SH-SY5Y (cell line): ENCODE measurements at regions not wholly inside any gene's neighbourhood (a gene's known extent, or its start where the extent isn't known, plus 50 kb on each side); places are given as distances from the start of the nearest gene placed in this dataset.

ENCODE experiments used
- GATA2 ChIP-seq: IDR thresholded peaks from 2 replicates; pipeline ENCODE4 v1.6.1; 2011; ENCODE audit warnings: mild to moderate bottlenecking, low read depth, low read length
- GATA3 ChIP-seq: IDR thresholded peaks from 2 replicates; pipeline ENCODE4 v1.6.1; 2011; ENCODE audit warnings: low read depth, mild to moderate bottlenecking, low read length, moderate library complexity

DNA sequence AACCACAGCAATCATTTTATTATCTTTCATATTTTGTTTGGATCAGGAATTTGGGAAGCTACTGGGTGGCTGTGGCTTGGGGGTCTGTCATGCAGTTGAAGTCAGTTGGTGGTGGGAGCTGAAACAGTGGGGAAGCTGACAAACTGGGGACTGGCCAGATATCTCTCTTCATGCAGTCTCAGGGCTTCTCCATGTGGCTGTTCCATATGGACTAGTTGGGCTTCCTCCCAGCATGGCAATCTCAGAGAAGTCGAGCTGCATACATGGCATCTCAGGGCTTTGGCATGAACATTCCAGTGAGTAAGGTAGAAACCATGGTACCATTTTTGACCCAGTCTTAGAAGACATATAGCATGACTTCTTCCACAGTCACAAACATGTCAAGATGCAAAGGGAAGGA is 274.8 kb downstream of the ENC1 start:
- no peak for TF ChIP-seq GATA2
- TF ChIP-seq GATA3: no peak

DNA sequence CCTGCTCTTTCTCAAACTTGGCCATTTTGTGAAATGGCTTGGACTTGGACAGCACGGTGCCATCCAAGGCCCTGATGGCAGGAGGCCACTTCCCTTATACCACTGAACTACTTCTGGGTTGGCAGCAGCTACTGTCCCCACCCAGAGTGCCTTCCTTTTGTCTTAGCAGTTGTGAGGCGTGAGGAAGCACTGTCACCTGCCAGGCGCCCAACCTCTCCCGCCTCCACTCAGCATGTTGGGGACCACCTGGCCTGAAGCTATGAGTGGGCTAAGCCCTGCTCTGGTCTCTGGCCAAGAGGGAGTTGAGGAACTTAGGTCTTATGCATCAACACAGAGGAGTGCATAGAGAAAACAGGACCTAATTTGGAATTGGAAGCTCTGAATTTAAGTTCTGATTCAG is 276.0 kb downstream of the ENC1 start:
- TF ChIP-seq GATA3 (no peak), GATA2 (no peak)

DNA sequence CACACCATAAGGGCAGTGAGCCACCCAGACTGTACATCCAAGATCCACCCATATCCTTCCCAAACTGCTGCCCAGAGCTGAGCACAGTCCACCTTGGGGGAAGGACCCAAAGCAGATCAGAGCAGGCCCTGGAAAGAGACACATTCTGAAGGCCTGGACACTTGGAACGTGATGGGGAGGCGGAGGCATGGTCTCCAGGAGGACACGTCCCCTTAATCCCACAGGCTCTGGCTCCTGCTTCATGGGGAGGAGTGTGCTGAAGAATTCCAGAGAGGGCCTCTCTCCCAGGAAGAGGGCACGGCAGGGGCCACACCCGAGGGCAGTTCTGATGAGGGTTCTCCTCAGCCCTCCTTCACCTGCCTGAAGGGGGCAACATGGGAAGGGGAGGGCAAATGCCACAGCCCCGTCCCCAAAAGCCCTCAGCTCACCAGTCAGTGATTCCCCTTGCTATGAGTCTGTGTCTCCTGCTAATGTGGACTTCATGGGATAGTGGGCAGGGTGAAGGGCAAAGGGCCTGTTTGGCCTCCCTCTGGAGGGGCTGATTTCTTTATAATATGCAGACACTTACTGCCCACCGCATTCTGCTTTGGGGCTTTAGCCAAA is 276.8 kb downstream of the ENC1 start:
- TF ChIP-seq GATA3 (no peak), GATA2 (no peak)

DNA sequence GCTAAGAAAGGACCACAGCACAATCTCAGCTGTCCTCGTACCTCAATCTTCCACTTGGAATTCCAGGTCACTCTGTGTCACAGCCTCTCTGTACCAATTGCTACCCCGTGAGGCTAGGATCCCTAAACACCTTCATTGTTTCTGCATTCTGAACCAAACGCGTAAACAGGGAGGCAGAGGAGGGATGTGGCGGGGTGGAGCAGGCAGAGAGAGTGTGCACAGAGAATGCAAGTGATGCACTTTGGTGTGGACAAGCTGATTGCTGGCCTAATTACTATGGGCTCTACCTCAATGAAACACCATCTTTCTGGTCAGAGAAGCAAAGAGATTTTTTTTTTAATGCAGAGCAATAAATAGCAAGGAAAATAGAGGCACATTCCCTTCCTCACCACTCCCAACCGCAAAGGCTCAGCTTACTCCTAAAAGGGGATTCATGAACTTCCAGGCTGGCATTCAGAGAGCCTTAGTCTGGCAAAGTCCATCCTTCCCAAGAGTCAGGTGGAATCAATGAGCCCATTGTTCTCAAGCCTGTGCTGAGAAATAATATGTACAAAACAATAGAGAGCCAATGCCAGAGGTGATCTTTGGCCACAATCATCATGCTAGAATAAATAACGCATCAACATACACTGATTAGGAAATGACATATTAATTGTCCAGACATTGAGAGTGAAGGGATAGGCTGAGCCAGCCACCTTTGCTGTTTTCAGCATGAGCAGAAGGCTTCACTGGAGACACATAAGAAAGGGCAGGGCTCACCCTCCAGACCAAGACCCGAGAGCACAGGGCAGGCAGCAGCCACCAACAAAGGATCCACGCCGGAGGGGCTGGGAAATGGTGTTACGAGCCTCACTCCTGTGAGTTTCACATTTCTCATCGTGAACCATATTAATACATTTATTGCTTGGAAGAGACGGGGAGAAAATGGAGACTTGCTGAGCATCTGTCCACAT is 278.8 kb downstream of the ENC1 start:
- no peak for TF ChIP-seq GATA2
- TF ChIP-seq GATA3: no peak

DNA sequence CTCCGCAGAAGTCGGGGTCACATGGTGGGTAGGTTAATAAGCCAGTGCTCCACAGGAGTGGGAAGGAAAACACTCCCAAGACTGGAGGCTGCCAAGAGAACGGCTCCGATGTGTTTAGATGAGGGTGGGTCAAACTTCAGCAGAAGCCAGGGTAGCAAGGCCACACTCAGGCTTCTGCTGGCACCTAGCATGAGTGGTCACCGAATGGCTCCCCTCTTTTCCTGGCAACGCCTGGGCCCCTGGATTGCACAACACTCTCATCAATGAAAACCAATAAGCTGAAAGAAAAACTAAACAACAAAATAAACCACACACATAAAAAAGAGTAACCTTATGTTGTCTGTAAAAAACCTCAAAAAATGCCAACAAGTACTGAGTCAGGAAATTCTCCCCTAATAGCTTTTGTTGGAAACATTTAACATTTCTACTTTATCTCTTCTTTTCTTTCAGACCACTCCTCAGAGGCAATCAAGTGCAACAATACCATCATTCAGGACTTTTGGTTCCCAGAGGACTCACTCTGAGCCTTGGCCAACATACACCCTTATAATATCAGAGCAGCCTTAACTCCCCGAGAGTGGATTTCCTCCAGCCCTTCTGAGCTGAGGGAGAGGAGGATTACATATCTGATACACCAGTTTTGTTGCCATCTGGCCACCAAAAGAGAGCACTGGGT is 279.9 kb downstream of the ENC1 start:
- TF ChIP-seq GATA2 (no peak), GATA3 (no peak)

DNA sequence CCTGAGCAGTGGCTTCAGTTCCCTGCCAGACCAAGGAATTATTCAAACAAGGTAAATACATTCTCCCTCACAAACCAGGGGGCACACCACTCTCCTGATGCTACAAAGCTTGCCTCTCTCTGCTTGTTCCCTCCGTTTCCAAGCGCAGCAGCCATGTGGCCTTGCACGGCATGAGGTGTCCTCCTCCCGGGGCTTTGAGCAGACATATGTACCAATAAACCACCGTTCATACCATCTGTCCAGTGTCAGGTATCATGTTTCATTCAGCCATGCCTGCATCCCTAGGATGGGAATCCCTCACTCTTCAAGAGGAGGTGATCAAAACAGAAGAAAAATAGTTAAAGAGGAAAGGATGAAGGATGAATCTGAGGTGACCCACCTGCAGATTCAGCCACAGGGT is 282.7 kb downstream of the ENC1 start:
- no peak for TF ChIP-seq GATA2
- no peak for TF ChIP-seq GATA3

DNA sequence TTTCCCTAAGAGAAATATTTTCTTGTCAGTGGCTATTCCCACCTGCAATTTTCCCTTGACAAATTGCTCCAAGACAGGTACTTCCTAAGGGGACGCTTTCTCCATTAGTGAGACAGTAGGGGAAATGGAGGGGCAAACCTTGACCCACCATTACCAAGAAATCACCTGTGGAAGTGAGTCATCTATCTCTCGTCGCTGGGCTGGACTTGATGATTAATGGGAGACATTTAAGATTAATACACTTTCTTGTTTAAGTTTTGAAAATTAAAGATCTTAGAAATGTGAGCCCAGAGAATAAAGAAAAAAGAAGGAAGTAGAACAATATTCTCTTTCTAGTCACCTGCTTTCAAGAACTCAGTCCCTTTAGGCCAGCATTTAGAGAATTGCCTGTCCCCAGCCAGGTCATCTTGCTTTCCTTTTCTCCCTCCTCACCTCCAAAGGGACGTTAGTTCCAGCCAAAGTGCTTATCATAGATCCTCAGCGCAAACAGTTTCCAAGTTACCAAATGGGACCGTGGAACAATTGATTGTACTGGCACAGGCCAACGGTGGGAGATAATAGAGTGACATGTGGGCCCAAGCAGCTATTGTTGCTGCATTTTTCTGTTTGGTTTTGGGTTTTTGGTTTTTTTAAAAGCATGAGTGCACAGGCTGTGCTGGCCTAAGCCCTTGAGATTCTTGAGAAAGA is 284.4 kb downstream of the ENC1 start:
- TF ChIP-seq GATA3: no peak
- TF ChIP-seq GATA2: no peak

DNA sequence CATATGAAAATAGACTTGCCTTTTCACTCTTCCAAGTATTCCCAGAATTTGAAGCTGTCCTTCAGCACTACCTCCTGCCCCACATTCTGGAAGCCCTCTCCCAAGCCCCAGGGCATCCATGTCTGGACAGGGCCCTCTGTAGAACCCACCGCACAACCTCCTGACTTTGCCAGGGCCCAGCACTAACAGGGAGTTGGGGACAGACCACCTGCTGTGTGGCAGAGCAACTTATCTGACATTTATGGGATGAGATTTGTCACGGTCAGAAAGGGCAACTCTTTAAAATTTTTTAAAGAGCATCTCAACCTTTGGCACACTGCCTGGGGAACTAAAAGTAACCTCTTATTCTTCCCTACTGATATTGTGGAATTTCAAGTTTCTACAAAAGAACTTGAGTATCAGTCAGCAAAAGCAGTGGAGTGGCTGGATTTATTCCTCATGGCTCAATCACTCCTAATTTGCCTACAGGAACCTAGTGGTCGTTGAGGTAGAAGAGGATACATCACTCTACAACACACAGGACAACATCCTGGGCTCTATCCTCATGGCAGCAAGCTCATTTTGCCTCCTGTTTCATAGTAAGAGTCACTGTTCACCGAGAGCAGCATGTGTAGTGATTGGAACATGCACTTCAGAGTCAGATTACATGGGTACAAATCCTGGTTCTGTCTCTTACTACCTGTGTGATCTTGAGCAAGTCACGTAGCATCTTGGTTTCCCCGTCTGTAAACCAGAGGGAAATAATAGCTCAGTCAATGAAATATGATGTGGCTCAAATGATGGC is 285.3 kb downstream of the ENC1 start:
- TF ChIP-seq GATA3: no peak
- TF ChIP-seq GATA2: no peak

DNA sequence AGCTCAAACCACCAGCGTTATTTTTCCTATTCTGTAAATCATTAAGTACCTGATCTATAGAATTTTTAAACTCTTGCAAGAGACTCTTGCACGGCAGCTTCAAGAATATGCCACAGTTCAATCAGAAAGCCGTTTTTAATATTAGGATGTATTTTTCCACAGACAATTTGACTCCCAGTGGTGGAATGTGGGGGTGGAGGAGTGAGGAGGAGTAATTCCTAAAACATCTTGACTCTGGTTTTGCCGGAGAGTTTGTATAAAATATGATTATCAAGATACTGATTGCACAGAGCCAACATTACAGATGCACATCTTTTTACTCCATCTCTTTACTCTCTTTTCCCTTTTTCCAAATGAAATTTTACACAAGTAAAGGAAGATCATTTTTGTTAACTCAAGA is 288.3 kb downstream of the ENC1 start:
- no peak for TF ChIP-seq GATA3
- TF ChIP-seq GATA2: no peak

DNA sequence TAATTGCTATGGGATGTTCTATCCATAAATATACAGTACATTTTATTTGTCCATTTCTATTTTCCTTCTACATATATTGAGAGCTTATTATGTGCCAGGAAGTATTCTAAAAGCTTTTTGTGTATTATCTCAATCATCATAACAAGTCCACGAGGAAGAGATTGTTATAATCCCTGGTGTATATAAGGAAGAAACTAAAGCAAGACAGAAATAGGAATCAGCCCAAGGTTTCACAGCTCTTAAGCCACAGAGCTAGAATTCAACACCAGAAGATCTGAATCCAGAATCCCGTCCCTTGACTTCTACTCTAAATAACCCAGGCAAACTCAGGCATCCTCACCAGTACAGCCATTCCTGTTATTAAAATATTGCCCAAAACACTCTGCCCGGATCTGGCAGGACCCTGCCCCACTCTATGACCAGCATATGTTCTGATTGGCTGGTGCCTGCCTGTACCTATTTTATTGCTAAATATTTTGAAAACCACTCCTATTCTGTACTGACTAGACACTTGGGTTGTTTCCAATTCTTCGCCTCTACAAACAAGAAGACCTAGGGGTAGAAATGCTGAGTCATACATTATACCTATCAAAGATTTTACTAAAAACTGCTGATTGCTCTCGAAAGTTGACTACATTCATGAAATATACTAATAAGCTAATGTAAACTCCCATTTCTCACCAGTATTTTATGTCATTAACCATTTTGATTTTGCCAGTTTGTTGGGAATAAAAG is 297.4 kb downstream of the ENC1 start:
- no peak for TF ChIP-seq GATA2
- no peak for TF ChIP-seq GATA3

DNA sequence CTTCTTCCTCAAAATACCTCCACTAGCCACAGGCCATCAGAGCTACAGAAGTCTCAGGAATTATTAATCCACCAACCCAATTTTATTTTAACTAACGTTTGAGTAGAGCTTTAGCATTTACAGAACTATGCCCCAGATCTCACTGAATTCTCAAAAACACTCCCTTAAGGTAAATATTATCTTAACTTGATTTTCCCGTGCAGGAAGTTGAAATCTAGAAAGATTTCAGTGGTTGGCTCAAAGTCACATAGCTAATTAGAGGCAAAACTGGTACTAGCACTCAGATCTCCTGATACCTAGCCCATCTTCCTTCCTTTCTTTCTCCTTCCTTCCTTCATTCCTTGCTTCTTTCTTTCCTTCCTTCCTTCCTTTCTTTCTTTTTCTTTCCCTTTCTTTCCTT is 298.3 kb downstream of the ENC1 start:
- TF ChIP-seq GATA3 (no peak), GATA2 (no peak)

DNA sequence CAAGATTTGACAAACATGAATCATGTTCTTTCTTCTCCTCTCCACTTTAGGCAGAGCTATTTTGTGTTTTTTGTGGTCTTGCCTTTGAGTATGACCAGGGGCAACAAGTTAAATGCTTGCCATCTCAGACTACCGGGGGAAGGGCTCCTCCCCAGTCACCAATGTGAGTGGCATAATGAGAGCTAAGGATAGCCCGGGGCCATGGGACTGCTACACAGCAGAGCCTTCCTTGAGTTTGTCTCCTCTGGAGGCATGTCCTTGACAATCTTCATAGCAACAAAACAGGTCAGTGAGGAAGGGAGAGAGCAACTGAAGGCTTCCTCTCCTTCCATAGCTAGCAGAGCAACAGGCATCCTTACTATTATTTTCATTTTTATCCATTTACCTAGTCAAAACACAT is 299.3 kb downstream of the ENC1 start:
- TF ChIP-seq GATA2: no peak
- TF ChIP-seq GATA3: no peak

DNA sequence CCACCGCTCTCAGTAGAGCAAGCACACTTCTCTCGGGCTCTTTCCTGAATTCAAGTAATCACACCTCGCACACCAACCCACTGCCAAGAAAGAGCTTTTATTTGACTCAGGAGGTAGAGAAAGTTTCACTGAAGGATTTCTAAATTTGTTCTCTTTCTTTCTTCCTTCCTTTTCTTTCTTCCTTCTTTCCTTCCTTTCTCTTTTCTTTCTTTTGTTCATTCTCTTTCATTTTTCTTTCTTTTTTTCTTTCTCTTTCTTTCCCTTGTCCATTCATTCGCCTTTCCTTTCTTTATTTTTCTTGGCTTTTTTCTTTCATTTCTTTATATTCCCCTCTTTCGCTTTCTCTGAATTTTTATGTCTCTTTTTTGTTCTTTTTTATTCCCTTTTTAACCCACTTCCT is 300.1 kb downstream of the ENC1 start:
- TF ChIP-seq GATA3: no peak
- TF ChIP-seq GATA2: no peak
